ENCODE measurements at regions not wholly inside any gene's neighbourhood (a gene's known extent, or its start where the extent isn't known, plus 50 kb on each side); places are given as distances from the start of the nearest gene placed in this dataset.

DNA sequence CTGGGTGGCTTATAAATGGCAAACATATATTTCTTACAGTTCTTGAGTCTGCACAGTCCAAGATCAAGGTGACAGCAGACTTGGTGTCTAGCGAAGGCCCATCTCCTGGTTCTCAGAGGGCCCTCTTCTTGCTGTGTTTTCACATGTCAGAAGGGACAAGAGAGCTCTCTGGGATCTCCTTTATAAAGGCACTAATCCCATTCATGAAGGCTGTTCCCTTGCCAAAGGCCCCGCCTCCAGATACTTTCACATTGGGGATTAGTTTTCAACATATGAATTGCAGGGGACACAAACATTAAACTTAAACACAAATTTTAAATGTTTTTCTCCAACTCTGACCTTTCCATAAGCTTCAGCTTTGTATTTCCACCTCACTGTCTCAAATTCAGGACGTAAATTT, 1135.0 kb upstream of the TENM3 start:
- no peak for TF ChIP-seq EZH2 (IDR thresholded peaks at IDR 0.05; ENCODE audit: borderline replicate concordance, low read depth, low read length, poor library complexity, severe bottlenecking)
- TF ChIP-seq, protein P1, sequence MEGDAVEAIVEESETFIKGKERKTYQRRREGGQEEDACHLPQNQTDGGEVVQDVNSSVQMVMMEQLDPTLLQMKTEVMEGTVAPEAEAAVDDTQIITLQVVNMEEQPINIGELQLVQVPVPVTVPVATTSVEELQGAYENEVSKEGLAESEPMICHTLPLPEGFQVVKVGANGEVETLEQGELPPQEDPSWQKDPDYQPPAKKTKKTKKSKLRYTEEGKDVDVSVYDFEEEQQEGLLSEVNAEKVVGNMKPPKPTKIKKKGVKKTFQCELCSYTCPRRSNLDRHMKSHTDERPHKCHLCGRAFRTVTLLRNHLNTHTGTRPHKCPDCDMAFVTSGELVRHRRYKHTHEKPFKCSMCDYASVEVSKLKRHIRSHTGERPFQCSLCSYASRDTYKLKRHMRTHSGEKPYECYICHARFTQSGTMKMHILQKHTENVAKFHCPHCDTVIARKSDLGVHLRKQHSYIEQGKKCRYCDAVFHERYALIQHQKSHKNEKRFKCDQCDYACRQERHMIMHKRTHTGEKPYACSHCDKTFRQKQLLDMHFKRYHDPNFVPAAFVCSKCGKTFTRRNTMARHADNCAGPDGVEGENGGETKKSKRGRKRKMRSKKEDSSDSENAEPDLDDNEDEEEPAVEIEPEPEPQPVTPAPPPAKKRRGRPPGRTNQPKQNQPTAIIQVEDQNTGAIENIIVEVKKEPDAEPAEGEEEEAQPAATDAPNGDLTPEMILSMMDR (conservative IDR thresholded peaks at IDR 0.05; ENCODE audit: low read depth, low read length): no peak
